ENCODE measurements at regions not wholly inside any gene's neighbourhood (a gene's known extent, or its start where the extent isn't known, plus 50 kb on each side); places are given as distances from the start of the nearest gene placed in this dataset.

DNA sequence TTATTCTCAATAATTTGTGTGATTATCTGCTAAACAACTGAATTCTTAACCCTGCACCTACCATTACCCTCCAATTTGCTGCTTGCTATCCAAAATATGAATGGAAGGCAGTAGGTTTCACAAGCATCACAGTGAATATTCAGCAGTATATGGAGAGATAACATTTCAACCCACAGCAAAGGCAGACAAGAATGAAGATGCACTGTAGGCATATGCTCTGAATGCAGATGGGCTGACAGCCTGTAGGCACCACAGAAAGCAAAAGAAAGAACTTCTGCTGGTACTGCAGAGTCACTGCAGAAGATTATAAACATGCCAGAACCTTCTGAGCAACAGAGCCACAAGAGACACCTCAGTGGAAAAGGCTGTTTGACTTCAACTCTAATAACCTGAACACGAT is 63.6 kb upstream of the SLC12A2 start:
- no peak for TF ChIP-seq FOXK2 (IDR thresholded peaks at IDR 0.05)
- no peak for TF ChIP-seq SP1 (IDR thresholded peaks at IDR 0.05)
- no peak for TF ChIP-seq BHLHE40 (IDR thresholded peaks at IDR 0.05; ENCODE audit: borderline replicate concordance)
- no peak for TF ChIP-seq NFRKB (IDR thresholded peaks at IDR 0.05)
- no peak for TF ChIP-seq FOXM1 (IDR thresholded peaks at IDR 0.05; ENCODE audit: borderline replicate concordance)
- TF ChIP-seq ELF4 (IDR thresholded peaks at IDR 0.05): no peak
- no peak for TF ChIP-seq LEF1 (IDR thresholded peaks at IDR 0.05; ENCODE audit: borderline replicate concordance)
- TF ChIP-seq L3MBTL2 (conservative IDR thresholded peaks at IDR 0.05): no peak
- TF ChIP-seq ARNT (IDR thresholded peaks at IDR 0.05): no peak
- no peak for TF ChIP-seq TARDBP (IDR thresholded peaks at IDR 0.05)
- TF ChIP-seq FOXA1 (IDR thresholded peaks at IDR 0.05): no peak
- no peak for TF ChIP-seq CTBP1 (IDR thresholded peaks at IDR 0.05; ENCODE audit: borderline replicate concordance)
- TF ChIP-seq SUZ12 (IDR thresholded peaks at IDR 0.05): no peak
- TF ChIP-seq PKNOX1 (IDR thresholded peaks at IDR 0.05): no peak
